ENCODE measurements at regions not wholly inside any gene's neighbourhood (a gene's known extent, or its start where the extent isn't known, plus 50 kb on each side); places are given as distances from the start of the nearest gene placed in this dataset.

GRCh38 chr4:53644607-53645006 is 53.3 kb upstream of the LNX1 start:
- CTCF ChIA-PET: no interaction called here
- Histone ChIP-seq H3K27me3 (ENCODE audit: control insufficient read depth, insufficient read depth, low read length) (no peaks in the 10 kb centered on the region), H3K27ac (ENCODE audit: low read depth, low read length) (no peak overlapping the region), H3K4me3 (ENCODE audit: low read depth, low read length) (no peak overlapping the region), H3K9me3 (ENCODE audit: control insufficient read depth, insufficient read depth, low read length) (no peaks in the 10 kb centered on the region)
- TF ChIP-seq CTCF (IDR thresholded peaks at IDR 0.05; ENCODE audit: low read depth, low read length): no peak
- POLR2A ChIA-PET: no interaction called here
- no peak for DNase-seq (ENCODE audit: low read depth, low spot score)
